ENCODE measurements at regions not wholly inside any gene's neighbourhood (a gene's known extent, or its start where the extent isn't known, plus 50 kb on each side); places are given as distances from the start of the nearest gene placed in this dataset.

DNA sequence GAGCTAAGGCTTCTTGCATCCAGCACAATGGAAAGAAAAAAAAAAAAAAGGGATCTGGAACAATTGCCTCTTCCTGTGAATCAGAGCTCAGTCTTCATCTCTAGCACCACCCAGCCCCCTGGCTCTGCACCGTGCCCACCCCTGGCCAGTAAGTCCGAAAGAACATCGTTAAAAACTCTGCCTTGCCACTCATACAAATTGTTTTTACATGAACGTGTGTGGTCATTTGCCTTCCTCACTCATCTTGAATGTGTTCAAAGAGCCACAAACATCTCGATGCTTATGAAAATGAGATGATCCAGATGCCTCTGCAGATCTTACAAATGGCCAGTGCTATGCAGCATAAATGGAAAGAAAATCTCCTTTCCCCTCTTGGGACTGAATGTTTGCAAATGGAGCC lies 400.0 kb upstream of the PPP2R3A start:
- TF ChIP-seq, protein P1, sequence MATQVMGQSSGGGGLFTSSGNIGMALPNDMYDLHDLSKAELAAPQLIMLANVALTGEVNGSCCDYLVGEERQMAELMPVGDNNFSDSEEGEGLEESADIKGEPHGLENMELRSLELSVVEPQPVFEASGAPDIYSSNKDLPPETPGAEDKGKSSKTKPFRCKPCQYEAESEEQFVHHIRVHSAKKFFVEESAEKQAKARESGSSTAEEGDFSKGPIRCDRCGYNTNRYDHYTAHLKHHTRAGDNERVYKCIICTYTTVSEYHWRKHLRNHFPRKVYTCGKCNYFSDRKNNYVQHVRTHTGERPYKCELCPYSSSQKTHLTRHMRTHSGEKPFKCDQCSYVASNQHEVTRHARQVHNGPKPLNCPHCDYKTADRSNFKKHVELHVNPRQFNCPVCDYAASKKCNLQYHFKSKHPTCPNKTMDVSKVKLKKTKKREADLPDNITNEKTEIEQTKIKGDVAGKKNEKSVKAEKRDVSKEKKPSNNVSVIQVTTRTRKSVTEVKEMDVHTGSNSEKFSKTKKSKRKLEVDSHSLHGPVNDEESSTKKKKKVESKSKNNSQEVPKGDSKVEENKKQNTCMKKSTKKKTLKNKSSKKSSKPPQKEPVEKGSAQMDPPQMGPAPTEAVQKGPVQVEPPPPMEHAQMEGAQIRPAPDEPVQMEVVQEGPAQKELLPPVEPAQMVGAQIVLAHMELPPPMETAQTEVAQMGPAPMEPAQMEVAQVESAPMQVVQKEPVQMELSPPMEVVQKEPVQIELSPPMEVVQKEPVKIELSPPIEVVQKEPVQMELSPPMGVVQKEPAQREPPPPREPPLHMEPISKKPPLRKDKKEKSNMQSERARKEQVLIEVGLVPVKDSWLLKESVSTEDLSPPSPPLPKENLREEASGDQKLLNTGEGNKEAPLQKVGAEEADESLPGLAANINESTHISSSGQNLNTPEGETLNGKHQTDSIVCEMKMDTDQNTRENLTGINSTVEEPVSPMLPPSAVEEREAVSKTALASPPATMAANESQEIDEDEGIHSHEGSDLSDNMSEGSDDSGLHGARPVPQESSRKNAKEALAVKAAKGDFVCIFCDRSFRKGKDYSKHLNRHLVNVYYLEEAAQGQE (IDR thresholded peaks at IDR 0.05; ENCODE audit: low read depth) = no peak

DNA sequence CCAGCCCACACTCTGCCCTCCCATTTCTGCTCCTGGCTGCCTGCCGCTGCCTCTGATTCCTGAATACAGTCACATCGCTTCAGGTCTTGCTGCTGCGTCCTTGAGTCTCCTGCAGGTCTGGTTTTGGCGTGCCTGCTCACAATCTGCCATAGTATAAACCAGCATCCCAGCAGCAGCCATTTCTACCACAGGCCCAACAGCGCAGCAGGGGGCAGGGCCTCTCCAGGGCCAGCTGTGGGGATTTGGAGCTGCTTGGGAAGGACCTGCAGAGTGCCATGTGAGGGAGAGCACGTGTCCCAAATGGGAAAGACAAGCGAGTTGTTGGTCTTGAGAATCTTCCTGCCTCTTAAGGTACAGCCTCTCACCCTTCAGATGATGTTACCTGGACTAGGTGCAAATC lies 398.3 kb upstream of the PPP2R3A start:
- TF ChIP-seq, protein P1 (IDR thresholded peaks at IDR 0.05; ENCODE audit: low read depth) = no peak
- TF ChIP-seq EP300 (IDR thresholded peaks at IDR 0.05; ENCODE audit: borderline replicate concordance) = no peak
- no peak for TF ChIP-seq EGR1 (IDR thresholded peaks at IDR 0.05)
- no peak for TF ChIP-seq TEAD4 (IDR thresholded peaks at IDR 0.05)
- TF ChIP-seq, protein P2, sequence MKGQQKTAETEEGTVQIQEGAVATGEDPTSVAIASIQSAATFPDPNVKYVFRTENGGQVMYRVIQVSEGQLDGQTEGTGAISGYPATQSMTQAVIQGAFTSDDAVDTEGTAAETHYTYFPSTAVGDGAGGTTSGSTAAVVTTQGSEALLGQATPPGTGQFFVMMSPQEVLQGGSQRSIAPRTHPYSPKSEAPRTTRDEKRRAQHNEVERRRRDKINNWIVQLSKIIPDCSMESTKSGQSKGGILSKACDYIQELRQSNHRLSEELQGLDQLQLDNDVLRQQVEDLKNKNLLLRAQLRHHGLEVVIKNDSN (IDR thresholded peaks at IDR 0.05) = no peak
- no peak for TF ChIP-seq CEBPB (IDR thresholded peaks at IDR 0.05)
- no peak for TF ChIP-seq RAD21 (IDR thresholded peaks at IDR 0.05; ENCODE audit: low read depth)
- no peak for TF ChIP-seq NFIC (IDR thresholded peaks at IDR 0.05)
- TF ChIP-seq TCF12 (IDR thresholded peaks at IDR 0.05; ENCODE audit: low read depth) = no peak
- no peak for TF ChIP-seq FOXM1 (IDR thresholded peaks at IDR 0.05; ENCODE audit: borderline replicate concordance, low read depth)
- no peak for TF ChIP-seq ZBTB7A (IDR thresholded peaks at IDR 0.05; ENCODE audit: low read depth)
- TF ChIP-seq CREB1 (IDR thresholded peaks at IDR 0.05; ENCODE audit: low read depth) = no peak
- TF ChIP-seq YY1 (IDR thresholded peaks at IDR 0.05; ENCODE audit: low read depth) = no peak
- TF ChIP-seq, protein P3, sequence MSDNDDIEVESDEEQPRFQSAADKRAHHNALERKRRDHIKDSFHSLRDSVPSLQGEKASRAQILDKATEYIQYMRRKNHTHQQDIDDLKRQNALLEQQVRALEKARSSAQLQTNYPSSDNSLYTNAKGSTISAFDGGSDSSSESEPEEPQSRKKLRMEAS (IDR thresholded peaks at IDR 0.05) = no peak
- no peak for TF ChIP-seq TAF1 (IDR thresholded peaks at IDR 0.05; ENCODE audit: low read depth)

DNA sequence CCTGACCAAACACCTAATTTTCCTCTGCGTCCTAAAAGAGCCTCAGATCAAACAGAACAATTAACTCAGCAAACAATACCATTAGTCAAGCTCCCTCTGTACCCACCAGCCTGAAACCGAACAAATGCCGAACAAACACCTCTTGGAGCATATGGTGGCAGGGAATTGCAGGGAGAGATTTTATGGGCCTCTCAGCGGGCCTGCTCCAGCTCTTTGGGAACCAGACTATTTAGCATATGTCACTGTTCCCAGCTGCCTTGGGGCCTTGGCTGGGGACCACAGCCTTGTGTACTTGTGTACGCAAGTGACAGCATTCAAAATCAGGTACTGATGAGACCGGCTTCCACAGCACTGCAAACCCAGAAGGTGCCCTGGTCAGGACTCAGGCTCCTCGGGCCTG lies 388.8 kb upstream of the PPP2R3A start:
- TF ChIP-seq NFIC (IDR thresholded peaks at IDR 0.05) (no peak), ZBTB7A (IDR thresholded peaks at IDR 0.05; ENCODE audit: low read depth) (no peak), TEAD4 (IDR thresholded peaks at IDR 0.05) (no peak), TCF12 (IDR thresholded peaks at IDR 0.05; ENCODE audit: low read depth) (no peak), CEBPB (IDR thresholded peaks at IDR 0.05) (no peak), FOXM1 (IDR thresholded peaks at IDR 0.05; ENCODE audit: borderline replicate concordance, low read depth) (no peak)
- TF ChIP-seq, protein P1 (IDR thresholded peaks at IDR 0.05; ENCODE audit: low read depth) = no peak
- TF ChIP-seq, protein P3 (IDR thresholded peaks at IDR 0.05) = no peak

DNA sequence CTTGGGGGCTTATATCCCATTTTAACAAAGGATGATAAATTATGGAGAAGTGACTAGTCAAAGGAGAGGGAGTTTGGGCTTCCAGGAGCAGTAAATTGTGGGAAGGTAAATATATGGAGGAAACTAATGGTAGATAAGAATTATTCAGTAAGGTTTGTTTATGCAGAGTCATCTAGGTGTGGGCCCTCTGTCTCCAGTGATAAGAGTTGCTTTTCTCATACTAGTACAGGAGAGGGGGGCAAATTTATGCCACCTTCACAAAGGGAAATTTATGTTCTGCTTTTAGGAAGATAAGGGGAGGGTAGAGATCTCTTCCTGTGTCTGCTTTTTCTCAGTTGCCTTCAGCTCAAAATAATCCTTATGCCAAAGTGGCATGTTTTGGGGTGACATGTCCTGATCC lies 383.7 kb upstream of the PPP2R3A start:
- TF ChIP-seq CREB1 (IDR thresholded peaks at IDR 0.05; ENCODE audit: low read depth) = no peak

DNA sequence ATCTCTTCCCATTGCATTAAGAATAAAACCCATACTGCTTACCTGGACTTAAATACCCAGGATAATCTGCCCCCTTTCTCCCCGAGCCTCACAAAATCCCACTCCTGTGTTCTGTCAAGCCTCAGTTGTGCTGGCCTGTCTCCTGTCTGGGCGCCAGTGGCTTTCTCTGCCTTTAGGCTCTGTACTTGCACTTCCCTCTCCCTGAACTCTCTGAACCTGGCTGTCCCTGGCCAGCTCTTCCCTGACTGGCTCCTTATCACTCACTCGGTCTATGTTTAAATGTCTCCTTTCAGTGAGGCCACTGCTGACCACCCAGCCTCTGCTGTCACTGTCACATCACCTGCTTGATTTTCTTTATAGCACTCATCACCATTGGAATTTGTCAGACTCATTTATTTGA lies 382.7 kb upstream of the PPP2R3A start:
- TF ChIP-seq ZBTB7A (IDR thresholded peaks at IDR 0.05; ENCODE audit: low read depth) = no peak
- no peak for TF ChIP-seq EGR1 (IDR thresholded peaks at IDR 0.05)
- TF ChIP-seq FOXM1 (IDR thresholded peaks at IDR 0.05; ENCODE audit: borderline replicate concordance, low read depth) = no peak

DNA sequence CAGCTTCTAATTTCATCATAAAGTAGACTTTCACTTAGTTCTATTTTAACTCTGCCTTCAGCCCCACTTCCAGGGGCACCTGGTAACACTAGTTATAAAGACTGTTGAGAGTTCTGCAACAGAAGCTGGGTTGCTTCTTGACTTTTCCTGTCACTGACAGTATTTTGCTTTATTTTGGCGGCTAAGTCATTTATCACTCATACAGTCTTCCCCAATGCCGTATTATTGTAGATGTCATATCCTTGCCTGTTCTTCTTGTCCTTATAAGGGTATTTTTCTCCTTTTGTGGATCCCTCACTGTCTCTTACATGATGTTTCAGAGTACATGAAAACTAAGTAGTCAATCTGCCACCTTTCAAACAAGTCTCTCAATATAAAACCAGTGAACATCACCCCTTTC lies 369.0 kb upstream of the PPP2R3A start:
- no peak for TF ChIP-seq EP300 (IDR thresholded peaks at IDR 0.05; ENCODE audit: borderline replicate concordance)
- TF ChIP-seq EGR1 (IDR thresholded peaks at IDR 0.05) = no peak
- TF ChIP-seq, protein P2 (IDR thresholded peaks at IDR 0.05) = no peak
- TF ChIP-seq TEAD4 (IDR thresholded peaks at IDR 0.05) = no peak
- TF ChIP-seq RAD21 (IDR thresholded peaks at IDR 0.05; ENCODE audit: low read depth) = no peak
- no peak for TF ChIP-seq TAF1 (IDR thresholded peaks at IDR 0.05; ENCODE audit: low read depth)

Measured in Ishikawa (cell line).